ENCODE measurements at regions not wholly inside any gene's neighbourhood (a gene's known extent, or its start where the extent isn't known, plus 50 kb on each side); places are given as distances from the start of the nearest gene placed in this dataset.

GRCh38 chr3:33993631-33994030 is 195.2 kb downstream of the PDCD6IP start:
- H3K4me1 Mint-ChIP-seq: no peaks in the 10 kb centered on the region
- H3K27ac Mint-ChIP-seq: no peak overlapping the region
- H3K27me3 Mint-ChIP-seq: peaks cover 12% of the 10 kb centered on the region
- ChIA-PET POLR2A (no interaction called here), CTCF (no interaction called here)
- DNase-seq (no peak), ATAC-seq (ENCODE audit: low read depth) (no peak)
- no peak overlapping the region for H3K4me3 Mint-ChIP-seq
- intact Hi-C loops (cut with micrococcal nuclease): no loop called here
- H3K36me3 Mint-ChIP-seq (ENCODE audit: low read depth): no peaks in the 10 kb centered on the region
- TF ChIP-seq, protein P1, sequence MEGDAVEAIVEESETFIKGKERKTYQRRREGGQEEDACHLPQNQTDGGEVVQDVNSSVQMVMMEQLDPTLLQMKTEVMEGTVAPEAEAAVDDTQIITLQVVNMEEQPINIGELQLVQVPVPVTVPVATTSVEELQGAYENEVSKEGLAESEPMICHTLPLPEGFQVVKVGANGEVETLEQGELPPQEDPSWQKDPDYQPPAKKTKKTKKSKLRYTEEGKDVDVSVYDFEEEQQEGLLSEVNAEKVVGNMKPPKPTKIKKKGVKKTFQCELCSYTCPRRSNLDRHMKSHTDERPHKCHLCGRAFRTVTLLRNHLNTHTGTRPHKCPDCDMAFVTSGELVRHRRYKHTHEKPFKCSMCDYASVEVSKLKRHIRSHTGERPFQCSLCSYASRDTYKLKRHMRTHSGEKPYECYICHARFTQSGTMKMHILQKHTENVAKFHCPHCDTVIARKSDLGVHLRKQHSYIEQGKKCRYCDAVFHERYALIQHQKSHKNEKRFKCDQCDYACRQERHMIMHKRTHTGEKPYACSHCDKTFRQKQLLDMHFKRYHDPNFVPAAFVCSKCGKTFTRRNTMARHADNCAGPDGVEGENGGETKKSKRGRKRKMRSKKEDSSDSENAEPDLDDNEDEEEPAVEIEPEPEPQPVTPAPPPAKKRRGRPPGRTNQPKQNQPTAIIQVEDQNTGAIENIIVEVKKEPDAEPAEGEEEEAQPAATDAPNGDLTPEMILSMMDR (IDR thresholded peaks at IDR 0.05): no peak
- peaks cover 11% of the 10 kb centered on the region for H3K9me3 Mint-ChIP-seq

- Mint-ChIP-seq H3K27ac (no peak overlapping the region), H3K9me3 (peaks cover 11% of the 10 kb centered on the region), H3K36me3 (ENCODE audit: low read depth) (no peaks in the 10 kb centered on the region), H3K4me3 (no peak overlapping the region), H3K4me1 (no peaks in the 10 kb centered on the region), H3K27me3 (peaks cover 8% of the 10 kb centered on the region)
- ATAC-seq (ENCODE audit: low read depth) (no peak), DNase-seq (no peak)
- ChIA-PET CTCF (no interaction called here), POLR2A (no interaction called here)
- intact Hi-C loops (cut with micrococcal nuclease): no loop called here
- TF ChIP-seq, protein P1 (IDR thresholded peaks at IDR 0.05): no peak
Measured at GRCh38 chr3:33994568-33994967, 196.1 kb downstream of the PDCD6IP start.

DNA sequence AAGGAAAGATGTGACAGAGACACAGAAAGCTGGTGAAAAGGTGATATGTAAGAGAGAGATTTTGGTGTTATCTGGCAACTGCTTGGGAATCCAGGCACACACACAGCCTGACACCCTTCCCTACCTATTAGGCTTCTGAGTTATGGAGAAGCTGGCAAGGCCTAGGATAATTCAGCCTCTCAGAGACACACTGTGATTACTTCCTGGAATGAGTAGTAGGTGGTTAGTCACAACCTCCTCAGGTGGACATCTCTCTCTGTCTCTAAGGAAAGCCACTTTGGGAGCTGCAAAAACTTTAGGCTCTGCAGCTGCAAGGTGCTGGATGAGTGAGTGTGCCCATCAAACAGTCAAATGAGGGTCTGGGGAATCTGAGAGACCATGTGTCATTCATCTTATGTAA is 201.9 kb downstream of the PDCD6IP start:
- H3K4me3 Mint-ChIP-seq: no peak overlapping the region
- no peaks in the 10 kb centered on the region for H3K4me1 Mint-ChIP-seq
- H3K27me3 Mint-ChIP-seq: no peaks in the 10 kb centered on the region
- TF ChIP-seq, protein P1 (IDR thresholded peaks at IDR 0.05): no peak
- no peak overlapping the region for H3K27ac Mint-ChIP-seq
- ChIA-PET POLR2A (no interaction called here), CTCF (no interaction called here)
- DNase-seq (no peak), ATAC-seq (ENCODE audit: low read depth) (no peak)
- intact Hi-C loops (cut with micrococcal nuclease): no loop called here
- H3K9me3 Mint-ChIP-seq: peaks cover 5% of the 10 kb centered on the region
- no peaks in the 10 kb centered on the region for H3K36me3 Mint-ChIP-seq (ENCODE audit: low read depth)

DNA sequence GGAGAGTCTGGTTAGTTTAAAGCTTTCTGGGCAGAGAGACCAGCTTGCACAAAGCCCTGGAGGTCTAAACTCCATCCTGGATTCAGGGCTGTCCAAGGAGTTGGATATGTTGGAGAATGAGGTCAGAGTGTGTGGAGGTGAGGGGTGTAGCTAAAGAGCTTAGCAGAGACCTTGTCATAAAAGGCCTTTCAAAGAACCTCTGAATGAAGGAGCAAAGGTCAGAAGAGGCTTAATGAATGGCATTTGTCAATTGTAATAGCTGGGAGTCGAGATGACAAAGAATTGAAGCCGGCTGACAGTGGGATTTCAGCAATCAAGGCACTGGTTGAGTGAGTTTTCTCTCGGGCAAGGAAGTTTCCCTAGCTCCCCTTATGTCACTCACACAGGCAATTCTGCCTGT is 202.6 kb downstream of the PDCD6IP start:
- ATAC-seq (ENCODE audit: low read depth): no peak
- CTCF ChIA-PET: no interaction called here
- DNase-seq: no peak
- intact Hi-C loops (cut with micrococcal nuclease): no loop called here
- H3K4me1 Mint-ChIP-seq: no peaks in the 10 kb centered on the region
- H3K4me3 Mint-ChIP-seq: no peak overlapping the region
- H3K27me3 Mint-ChIP-seq: no peaks in the 10 kb centered on the region
- no peak overlapping the region for H3K27ac Mint-ChIP-seq
- TF ChIP-seq, protein P1 (IDR thresholded peaks at IDR 0.05): no peak
- no peaks in the 10 kb centered on the region for H3K36me3 Mint-ChIP-seq (ENCODE audit: low read depth)
- POLR2A ChIA-PET: no interaction called here
- peaks cover 5% of the 10 kb centered on the region for H3K9me3 Mint-ChIP-seq

- Mint-ChIP-seq H3K4me1 (no peaks in the 10 kb centered on the region), H3K9me3 (no peaks in the 10 kb centered on the region), H3K4me3 (no peak overlapping the region), H3K27ac (no peak overlapping the region), H3K27me3 (no peaks in the 10 kb centered on the region), H3K36me3 (ENCODE audit: low read depth) (no peaks in the 10 kb centered on the region)
- DNase-seq (no peak), ATAC-seq (ENCODE audit: low read depth) (no peak)
- ChIA-PET POLR2A (no interaction called here), CTCF (no interaction called here)
- intact Hi-C loops (cut with micrococcal nuclease): no loop called here
- TF ChIP-seq, protein P1 (IDR thresholded peaks at IDR 0.05): no peak
Measured at GRCh38 chr3:34001990-34002389, 203.6 kb downstream of the PDCD6IP start.

Data from activated B cell treated with CpG ODN at 0.5 μM for 24 hours (primary cell).